ENCODE measurements at regions not wholly inside any gene's neighbourhood (a gene's known extent, or its start where the extent isn't known, plus 50 kb on each side); places are given as distances from the start of the nearest gene placed in this dataset.

DNA sequence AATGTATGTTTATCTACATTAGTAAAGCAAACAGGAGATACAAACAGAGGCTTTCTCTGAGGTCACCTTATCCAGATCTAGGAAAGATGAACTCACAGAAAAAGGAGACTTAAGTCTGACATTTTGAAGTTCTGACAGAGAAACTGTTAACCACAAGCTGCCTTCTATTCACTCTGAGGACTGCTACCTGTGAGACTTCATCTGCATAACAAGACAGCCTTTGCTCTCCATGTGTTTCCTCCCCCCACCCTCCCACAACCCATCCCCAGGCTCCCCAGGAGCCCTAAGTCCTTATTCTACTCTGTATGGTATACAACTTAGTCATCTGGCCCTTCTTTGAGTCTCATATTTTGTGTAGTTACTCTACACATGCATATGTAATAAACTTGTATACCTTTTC is 699.0 kb downstream of the FGF9 start:
- TF ChIP-seq, protein P1, sequence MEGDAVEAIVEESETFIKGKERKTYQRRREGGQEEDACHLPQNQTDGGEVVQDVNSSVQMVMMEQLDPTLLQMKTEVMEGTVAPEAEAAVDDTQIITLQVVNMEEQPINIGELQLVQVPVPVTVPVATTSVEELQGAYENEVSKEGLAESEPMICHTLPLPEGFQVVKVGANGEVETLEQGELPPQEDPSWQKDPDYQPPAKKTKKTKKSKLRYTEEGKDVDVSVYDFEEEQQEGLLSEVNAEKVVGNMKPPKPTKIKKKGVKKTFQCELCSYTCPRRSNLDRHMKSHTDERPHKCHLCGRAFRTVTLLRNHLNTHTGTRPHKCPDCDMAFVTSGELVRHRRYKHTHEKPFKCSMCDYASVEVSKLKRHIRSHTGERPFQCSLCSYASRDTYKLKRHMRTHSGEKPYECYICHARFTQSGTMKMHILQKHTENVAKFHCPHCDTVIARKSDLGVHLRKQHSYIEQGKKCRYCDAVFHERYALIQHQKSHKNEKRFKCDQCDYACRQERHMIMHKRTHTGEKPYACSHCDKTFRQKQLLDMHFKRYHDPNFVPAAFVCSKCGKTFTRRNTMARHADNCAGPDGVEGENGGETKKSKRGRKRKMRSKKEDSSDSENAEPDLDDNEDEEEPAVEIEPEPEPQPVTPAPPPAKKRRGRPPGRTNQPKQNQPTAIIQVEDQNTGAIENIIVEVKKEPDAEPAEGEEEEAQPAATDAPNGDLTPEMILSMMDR (IDR thresholded peaks at IDR 0.05) = no peak
- TF ChIP-seq SIN3A (IDR thresholded peaks at IDR 0.05; ENCODE audit: borderline replicate concordance, insufficient read depth, low read depth, low read length) (no peak), POLR2AphosphoS5 (IDR thresholded peaks at IDR 0.05; ENCODE audit: low read depth, low read length) (no peak)
- TF ChIP-seq, protein P2, sequence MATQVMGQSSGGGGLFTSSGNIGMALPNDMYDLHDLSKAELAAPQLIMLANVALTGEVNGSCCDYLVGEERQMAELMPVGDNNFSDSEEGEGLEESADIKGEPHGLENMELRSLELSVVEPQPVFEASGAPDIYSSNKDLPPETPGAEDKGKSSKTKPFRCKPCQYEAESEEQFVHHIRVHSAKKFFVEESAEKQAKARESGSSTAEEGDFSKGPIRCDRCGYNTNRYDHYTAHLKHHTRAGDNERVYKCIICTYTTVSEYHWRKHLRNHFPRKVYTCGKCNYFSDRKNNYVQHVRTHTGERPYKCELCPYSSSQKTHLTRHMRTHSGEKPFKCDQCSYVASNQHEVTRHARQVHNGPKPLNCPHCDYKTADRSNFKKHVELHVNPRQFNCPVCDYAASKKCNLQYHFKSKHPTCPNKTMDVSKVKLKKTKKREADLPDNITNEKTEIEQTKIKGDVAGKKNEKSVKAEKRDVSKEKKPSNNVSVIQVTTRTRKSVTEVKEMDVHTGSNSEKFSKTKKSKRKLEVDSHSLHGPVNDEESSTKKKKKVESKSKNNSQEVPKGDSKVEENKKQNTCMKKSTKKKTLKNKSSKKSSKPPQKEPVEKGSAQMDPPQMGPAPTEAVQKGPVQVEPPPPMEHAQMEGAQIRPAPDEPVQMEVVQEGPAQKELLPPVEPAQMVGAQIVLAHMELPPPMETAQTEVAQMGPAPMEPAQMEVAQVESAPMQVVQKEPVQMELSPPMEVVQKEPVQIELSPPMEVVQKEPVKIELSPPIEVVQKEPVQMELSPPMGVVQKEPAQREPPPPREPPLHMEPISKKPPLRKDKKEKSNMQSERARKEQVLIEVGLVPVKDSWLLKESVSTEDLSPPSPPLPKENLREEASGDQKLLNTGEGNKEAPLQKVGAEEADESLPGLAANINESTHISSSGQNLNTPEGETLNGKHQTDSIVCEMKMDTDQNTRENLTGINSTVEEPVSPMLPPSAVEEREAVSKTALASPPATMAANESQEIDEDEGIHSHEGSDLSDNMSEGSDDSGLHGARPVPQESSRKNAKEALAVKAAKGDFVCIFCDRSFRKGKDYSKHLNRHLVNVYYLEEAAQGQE (IDR thresholded peaks at IDR 0.05; ENCODE audit: insufficient read depth in 1 of 2, low read depth in 2 of 2, low read length in 1 of 2) = no peak
